Body of pancreas (tissue), 4 donors: ENCODE measurements at regions not wholly inside any gene's neighbourhood (a gene's known extent, or its start where the extent isn't known, plus 50 kb on each side); places are given as distances from the start of the nearest gene placed in this dataset.

Experiments
- POLR2A ChIP-seq, 3 donors: fragments of 450-650 bp; IDR thresholded peaks; one replicate each; pipeline ENCODE4 v1.6.1; 2016; ENCODE audit warnings: antibody characterized with exemption in 3 of 3, mild to moderate bottlenecking in 2 of 3
- TF ChIP-seq, protein P1 (sequence below), 7 experiments: fragments of 450-650 bp in 4 of 7; fragments of 200-600 bp in 3 of 7; sonication (generic) in 3 of 7; IDR thresholded peaks; one replicate each; pipeline ENCODE4 v1.5.1; 2016 to 2019; ENCODE audit warnings: antibody characterized with exemption in 7 of 7

GRCh38 chr2:10212827-10213226, 89.9 kb upstream of the HPCAL1 start:
- TF ChIP-seq, protein P1, sequence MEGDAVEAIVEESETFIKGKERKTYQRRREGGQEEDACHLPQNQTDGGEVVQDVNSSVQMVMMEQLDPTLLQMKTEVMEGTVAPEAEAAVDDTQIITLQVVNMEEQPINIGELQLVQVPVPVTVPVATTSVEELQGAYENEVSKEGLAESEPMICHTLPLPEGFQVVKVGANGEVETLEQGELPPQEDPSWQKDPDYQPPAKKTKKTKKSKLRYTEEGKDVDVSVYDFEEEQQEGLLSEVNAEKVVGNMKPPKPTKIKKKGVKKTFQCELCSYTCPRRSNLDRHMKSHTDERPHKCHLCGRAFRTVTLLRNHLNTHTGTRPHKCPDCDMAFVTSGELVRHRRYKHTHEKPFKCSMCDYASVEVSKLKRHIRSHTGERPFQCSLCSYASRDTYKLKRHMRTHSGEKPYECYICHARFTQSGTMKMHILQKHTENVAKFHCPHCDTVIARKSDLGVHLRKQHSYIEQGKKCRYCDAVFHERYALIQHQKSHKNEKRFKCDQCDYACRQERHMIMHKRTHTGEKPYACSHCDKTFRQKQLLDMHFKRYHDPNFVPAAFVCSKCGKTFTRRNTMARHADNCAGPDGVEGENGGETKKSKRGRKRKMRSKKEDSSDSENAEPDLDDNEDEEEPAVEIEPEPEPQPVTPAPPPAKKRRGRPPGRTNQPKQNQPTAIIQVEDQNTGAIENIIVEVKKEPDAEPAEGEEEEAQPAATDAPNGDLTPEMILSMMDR (IDR thresholded peaks at IDR 0.05) = no peak
- TF ChIP-seq POLR2A (IDR thresholded peaks at IDR 0.05) = no peak
